AG09319 (cell line): ENCODE measurements at regions not wholly inside any gene's neighbourhood (a gene's known extent, or its start where the extent isn't known, plus 50 kb on each side); places are given as distances from the start of the nearest gene placed in this dataset.
A peak's percentile ranks its signal among the peaks of the same experiment; 100 is the strongest.

ENCODE experiments used
- DNase-seq: peaks from one replicate; pipeline ENCODE4 v3.0.0-alpha.2; 2010; ENCODE audit warnings: low read depth; ENCODE audit errors: extremely low read depth
- CTCF ChIP-seq: IDR thresholded peaks from 2 replicates; pipeline ENCODE4 v1.5.1; 2011; ENCODE audit warnings: low read depth, mild to moderate bottlenecking, inconsistent platforms, low read length, moderate library complexity

DNA sequence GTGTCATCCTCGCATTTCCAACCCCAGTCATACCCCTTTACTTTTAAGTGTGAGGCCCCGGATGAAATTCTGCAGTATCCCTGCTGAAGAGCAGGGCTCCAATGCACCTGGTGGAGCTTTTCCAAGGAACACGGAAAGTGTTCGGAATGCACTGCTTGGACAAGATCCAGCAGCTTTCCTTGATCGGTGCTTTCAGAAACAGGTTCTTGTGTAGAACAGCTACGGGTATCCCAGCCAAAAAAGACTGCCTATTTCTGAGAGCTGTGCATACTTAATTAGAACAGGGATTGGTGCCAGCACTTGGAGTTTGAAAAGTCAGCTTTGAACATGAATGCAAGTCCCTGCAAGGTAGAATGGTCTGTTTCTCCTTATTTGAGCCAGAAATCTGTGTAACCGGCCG, 87.2 kb upstream of the C1QTNF9B start:
- no peak for TF ChIP-seq CTCF

DNA sequence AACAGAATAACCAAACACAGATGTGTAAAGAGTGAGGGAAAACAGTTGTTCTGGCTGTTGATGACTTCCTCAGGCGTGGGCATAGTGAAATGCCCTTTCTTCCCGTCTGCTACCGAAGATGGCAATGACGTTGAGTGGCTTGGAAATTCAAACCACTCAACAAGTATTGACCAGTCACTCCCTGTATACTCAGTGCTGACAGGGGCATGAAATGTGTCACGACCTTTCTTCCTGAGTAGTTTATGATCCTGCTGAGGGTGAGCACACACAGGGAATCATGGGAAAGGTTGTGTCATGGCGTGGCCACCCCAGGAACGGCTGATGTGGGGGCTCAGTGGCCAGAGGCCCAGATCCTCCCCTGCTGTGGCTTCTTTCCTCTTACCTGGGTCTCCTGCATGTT, 87.8 kb upstream of the C1QTNF9B start:
- no peak for DNase-seq
- no peak for TF ChIP-seq CTCF

More for the DNA sequence above, 87.2 kb upstream of the C1QTNF9B start:
- no peak for DNase-seq

GRCh38 chr13:23985839-23986238, 88.5 kb upstream of the C1QTNF9B start:
- no peak for TF ChIP-seq CTCF

DNA sequence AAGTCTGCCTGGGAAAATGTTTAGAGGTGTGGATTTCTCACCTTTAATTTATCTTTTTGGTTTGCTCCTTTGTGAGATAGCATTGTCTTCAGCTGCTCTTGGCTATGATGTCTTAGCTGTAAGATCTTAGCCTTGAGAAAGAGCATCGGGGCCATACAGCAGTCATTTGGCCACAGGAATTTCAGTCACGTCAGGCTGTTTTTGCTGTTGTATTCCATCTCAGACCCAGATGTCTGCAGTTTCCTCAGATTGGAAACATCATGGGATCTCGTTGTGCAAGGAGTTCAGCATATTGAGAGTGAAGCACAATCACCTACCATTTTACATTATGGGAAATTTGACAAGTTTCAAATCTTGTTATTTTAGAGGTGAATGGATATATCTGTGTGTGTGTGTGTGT, 89.3 kb upstream of the C1QTNF9B start:
- no peak for TF ChIP-seq CTCF
- peak; percentile 75 for DNase-seq

More at GRCh38 chr13:23985839-23986238, 88.5 kb upstream of the C1QTNF9B start:
- no peak for DNase-seq

DNA sequence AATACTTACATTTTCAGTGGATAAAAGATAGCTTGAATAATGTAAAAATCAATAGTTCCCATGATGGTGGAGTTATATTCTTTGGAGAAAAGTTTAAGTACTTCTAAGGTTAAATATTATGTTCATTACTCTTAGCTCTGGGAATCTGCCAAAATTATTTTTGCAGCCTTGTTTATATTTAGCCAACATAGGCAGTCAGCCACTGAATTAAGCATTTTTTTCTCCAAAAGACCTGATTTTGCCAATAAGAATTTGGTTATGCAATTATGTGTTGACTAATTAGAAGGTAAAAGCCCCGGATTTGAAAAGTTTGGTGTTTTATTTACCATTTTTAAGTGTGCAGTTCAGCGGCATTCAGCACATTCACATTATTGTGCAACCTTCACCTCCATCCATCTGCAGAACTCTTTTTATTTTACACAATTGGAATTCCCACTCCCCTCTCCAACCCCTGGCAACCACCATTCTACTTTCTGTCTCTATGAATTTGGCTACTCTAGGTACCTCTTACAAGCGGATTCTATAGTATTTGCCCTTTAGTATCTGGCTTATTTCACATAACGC, 90.1 kb upstream of the C1QTNF9B start:
- no peak for TF ChIP-seq CTCF
- peak; percentile 44 for DNase-seq

- no peak for DNase-seq
- TF ChIP-seq CTCF = no peak
Observed at GRCh38 chr13:23988546-23989122, 91.3 kb upstream of the C1QTNF9B start.

GRCh38 chr13:23990455-23990854, 93.2 kb upstream of the C1QTNF9B start:
- TF ChIP-seq CTCF = no peak
- DNase-seq = no peak
